Activated naive CD8-positive, alpha-beta T cell (primary cell): ENCODE measurements at regions not wholly inside any gene's neighbourhood (a gene's known extent, or its start where the extent isn't known, plus 50 kb on each side); places are given as distances from the start of the nearest gene placed in this dataset.
"Not testable (repeated sequence)": the region's sequence is repeated elsewhere in the genome, so short reads cannot be mapped to it uniquely, and the experiment has no call there.

Experiments used
- H3K27ac Mint-ChIP-seq: one replicate; pipeline ENCODE4 v1.8.0; 2021; ENCODE audit warnings: mixed read lengths
- H3K27me3 Mint-ChIP-seq: one replicate; pipeline ENCODE4 v1.8.0; 2021; ENCODE audit warnings: mixed read lengths
- H3K36me3 Mint-ChIP-seq: one replicate; pipeline ENCODE4 v1.8.0; 2021; ENCODE audit warnings: mixed read lengths
- H3K4me1 Mint-ChIP-seq: one replicate; pipeline ENCODE4 v1.8.0; 2021; ENCODE audit warnings: low read depth, mixed read lengths
- H3K4me3 Mint-ChIP-seq: one replicate; pipeline ENCODE4 v1.8.0; 2021; ENCODE audit warnings: mild to moderate bottlenecking, mixed read lengths
- H3K9me3 Mint-ChIP-seq: one replicate; pipeline ENCODE4 v1.8.0; 2021; ENCODE audit warnings: low read depth, mixed read lengths

DNA sequence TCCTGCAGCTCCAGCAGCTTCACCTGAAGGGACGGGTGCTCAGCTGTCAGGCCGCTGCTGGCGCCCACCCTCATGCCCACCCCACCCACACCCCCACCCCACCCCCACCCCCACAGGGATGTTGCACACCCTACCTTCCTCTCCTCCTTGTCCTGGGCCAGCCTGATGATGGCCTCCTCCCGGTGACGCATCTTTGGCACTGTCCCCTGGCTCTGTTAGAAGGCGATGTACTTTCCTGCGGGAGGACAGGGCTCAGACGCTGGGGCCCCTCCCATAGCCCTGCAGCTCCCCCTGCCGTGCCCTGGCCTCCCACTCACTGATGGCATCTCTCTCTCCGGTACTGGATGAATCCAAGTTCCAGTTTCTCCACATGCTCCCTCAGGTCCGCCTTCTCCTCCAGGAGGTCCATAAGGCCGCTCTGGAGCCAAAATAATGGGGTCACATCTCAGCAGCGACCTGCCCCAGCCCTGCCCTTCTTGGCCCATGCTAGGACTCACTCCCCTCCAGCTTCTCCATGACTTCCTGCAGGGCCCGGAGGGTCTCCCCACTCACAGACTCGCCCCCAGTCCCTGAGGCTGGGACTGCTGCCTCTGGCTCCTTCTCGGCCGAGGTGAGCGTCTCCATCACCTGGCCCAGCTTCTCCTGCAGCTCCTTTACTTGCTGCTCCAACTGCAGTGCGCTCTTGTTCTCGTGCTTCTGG lies 55.2 kb downstream of the GOLGA8B start:
- not testable (repeated sequence) for H3K36me3 Mint-ChIP-seq, H3K9me3 Mint-ChIP-seq, H3K27ac Mint-ChIP-seq, H3K4me1 Mint-ChIP-seq, H3K27me3 Mint-ChIP-seq, H3K4me3 Mint-ChIP-seq

DNA sequence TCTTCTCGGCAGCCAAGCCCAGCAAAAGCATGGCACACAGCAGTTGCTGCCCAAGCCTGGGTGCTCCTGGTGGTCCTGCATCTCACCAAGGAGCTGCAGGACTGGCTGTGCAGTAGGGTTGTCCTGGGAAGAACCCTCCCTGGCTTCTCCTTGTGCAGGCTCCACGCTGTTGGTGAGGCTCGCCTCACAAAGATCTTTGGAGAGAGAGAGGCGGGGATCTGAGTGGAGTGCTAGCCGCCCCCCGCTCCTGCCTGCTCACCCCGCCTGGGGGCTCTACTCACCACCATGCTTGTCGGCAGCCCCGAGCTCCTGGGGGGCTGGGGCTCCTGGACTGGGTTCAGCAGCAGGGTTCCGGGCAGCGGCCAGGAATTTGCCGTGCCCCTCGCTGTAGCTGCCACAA lies 55.8 kb downstream of the GOLGA8B start:
- H3K4me1 Mint-ChIP-seq, H3K27me3 Mint-ChIP-seq, H3K36me3 Mint-ChIP-seq, H3K27ac Mint-ChIP-seq, H3K9me3 Mint-ChIP-seq, H3K4me3 Mint-ChIP-seq: not testable (repeated sequence)

DNA sequence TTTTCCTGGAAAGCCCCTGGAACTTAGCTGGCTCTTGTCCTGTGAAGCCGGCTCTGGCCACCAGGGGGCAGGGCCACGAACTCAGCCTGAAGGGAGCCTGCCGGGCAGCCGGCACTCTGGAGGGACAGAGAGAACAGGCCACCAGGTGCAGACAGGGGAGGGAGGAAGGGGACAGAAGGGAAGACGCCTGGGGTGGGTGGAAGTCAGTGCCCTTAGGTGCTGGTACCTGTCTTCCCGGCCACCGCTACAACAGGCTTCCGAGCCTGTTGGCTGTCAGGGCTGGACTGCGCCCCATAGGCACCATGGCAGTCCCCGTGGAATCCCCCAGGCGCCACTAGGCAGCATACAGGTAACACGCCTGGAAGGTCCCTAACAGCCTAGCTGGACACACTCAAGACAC lies 59.6 kb downstream of the GOLGA8B start:
- not testable (repeated sequence) for H3K27ac Mint-ChIP-seq, H3K36me3 Mint-ChIP-seq, H3K4me3 Mint-ChIP-seq, H3K4me1 Mint-ChIP-seq, H3K27me3 Mint-ChIP-seq, H3K9me3 Mint-ChIP-seq

DNA sequence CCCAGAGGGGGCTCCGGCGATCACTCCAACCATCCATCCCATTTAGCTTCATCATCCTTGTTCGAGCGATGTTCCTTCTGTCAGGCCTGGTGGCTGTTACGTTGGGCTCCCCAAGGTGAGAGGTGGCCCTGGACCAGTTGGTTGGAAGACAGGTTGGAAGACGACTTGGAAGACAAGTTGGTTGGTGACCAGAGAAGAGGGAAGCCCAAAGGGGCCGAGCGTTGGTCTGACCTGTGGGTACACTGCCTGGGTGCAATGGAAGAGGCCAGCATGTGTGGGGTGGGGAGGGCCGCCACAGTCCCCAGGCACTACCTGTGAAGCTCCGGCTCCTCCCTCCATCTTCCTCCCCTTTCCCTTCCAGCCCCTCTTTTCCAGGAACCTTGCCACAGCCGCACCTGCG lies 60.9 kb downstream of the GOLGA8B start:
- H3K9me3 Mint-ChIP-seq, H3K4me1 Mint-ChIP-seq, H3K27me3 Mint-ChIP-seq, H3K27ac Mint-ChIP-seq, H3K36me3 Mint-ChIP-seq, H3K4me3 Mint-ChIP-seq: not testable (repeated sequence)

DNA sequence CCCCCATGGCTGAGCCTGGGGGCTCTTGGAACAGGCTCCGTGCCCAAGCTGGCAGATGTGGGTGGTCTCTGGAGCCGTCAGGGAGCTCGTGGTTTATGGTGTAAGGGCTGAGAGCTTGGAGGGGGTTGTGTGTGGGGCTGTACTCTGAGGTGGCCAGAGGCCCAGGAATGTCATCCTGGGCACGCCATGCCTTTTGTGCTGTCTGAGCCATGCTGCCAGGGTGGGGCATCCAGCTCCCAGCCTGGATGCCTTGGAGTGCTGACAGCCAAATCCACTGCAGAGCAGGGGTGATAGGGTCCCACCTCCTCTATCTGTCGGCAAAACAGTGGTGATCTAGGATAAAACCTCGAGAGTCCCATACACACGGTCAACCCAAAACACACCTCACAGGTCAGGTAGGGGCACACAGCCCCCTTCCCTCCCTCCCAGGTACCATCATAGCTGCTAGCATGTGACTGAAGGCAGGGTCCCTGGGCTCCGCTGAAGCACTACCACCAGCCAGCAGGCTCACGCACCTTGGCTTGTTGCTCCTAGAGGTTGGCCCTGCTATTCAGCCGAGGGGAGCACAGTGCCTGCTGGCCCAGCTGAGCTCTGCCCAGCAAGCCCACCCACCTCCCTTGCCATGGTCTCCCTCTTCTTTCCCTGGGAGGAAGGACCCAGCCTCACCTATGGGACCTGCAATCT lies 61.5 kb downstream of the GOLGA8B start:
- H3K27ac Mint-ChIP-seq, H3K4me3 Mint-ChIP-seq, H3K27me3 Mint-ChIP-seq, H3K9me3 Mint-ChIP-seq, H3K36me3 Mint-ChIP-seq, H3K4me1 Mint-ChIP-seq: not testable (repeated sequence)

DNA sequence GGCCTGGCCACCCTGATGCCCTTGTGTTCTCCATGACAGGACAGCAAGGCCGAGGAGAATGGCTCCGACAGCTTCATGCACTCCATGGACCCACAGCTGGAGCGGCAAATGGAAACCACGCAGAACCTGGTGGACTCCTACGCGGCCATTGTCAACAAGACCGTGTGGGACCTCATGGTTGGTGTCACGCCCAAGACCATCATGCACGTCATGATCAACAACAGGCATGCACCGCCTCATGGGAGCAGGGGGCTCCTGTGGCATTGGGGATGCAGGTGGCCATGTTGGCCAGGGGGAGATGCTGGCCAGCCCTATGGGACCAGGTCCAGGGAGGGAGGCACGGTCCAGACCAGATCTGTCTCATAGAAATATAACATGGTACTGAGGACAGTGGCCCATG lies 62.9 kb downstream of the GOLGA8B start:
- Mint-ChIP-seq H3K36me3 (no peaks in the 10 kb centered on the region), H3K27me3 (peaks cover 2% of the 10 kb centered on the region), H3K4me1 (peaks cover 1% of the 10 kb centered on the region), H3K4me3 (no peak overlapping the region), H3K27ac (no peak overlapping the region), H3K9me3 (no peaks in the 10 kb centered on the region)

DNA sequence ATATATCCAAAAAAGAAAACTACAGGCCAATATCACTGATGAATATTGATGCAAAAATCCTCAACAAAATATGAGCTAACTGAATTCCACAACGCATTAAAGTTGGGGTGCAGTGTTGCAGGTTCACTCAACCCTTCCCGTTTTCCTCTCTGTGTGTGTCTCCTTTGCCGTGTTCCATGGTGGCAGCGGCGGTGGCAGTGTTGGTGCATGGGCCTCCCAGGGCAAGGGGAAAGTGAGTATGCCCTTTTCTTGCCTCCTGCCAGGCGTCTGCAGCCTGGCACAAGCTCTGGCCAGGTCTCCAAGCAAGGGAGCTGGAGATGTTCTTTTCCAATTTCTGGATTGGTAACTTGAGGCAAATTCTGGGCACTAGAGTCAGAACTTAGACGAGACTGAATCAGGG lies 63.4 kb downstream of the GOLGA8B start:
- H3K4me3 Mint-ChIP-seq, H3K9me3 Mint-ChIP-seq, H3K4me1 Mint-ChIP-seq, H3K27ac Mint-ChIP-seq, H3K36me3 Mint-ChIP-seq, H3K27me3 Mint-ChIP-seq: not testable (repeated sequence)

DNA sequence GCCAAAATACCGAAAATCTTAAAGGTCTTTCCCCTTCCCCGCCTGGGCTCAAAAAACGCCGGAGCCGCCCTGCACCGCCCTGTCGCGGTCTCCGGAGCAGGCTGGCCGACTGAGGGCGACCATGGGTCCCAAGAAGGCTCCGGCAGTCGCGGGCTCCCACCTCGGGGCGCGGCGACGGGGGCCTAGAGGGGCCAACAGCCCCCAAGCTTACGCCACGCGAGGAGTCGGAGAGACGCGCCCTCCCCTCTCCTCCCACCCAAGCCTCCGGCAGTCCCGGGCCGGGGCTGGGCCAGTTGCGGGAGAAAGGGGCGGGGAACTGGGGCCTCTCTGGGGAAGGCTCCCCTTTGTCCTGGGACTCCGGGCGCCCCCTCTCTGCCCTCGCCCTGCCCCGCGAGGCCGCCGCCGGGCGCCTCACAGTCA lies 69.2 kb downstream of the GOLGA8B start:
- no peaks in the 10 kb centered on the region for H3K9me3 Mint-ChIP-seq
- H3K36me3 Mint-ChIP-seq: no peaks in the 10 kb centered on the region
- peaks cover 14% of the 10 kb centered on the region for H3K4me1 Mint-ChIP-seq
- H3K4me3 Mint-ChIP-seq: peak overlapping the region; percentile 82
- H3K27ac Mint-ChIP-seq: no peak overlapping the region
- H3K27me3 Mint-ChIP-seq: peaks cover 23% of the 10 kb centered on the region

DNA sequence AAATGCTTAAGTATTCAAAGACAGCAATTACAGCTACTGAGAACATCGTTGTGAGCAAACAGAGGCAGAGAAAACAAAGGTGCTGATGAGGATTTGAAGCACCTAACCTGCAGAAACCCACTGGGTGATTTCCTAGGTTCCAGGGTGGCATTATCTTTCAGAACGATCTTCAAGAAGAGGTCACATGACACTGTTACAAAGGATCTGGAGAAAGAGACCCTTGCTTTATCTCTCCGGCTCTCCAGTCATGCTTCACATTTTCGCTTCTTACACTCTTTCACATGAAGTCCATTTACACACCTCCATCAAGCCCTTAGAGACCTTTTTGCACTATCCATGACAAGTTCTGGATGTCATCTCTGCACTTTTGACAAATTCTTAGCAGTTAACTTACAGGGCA lies 70.8 kb downstream of the GOLGA8B start:
- H3K27me3 Mint-ChIP-seq: peaks cover 23% of the 10 kb centered on the region
- H3K4me1 Mint-ChIP-seq: peaks cover 14% of the 10 kb centered on the region

DNA sequence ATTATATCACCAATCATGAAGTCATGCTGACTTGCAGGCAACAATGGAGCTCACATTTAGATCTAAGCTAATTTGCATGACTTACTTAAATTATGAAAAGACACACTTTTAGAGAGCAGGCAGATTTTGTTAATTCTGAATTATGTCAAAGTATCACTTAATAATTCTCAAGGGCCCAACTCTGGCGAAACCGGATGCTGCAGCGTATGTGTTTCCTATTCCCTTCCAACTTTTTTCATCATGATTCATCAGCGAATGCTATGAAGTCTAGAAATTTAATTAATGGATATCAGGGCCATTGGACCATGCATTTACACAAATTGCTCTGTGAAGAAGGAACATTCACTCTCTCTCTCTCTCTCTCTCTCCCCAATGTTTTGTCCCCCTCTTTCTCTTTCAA lies 63.5 kb upstream of the GOLGA8A start:
- Mint-ChIP-seq H3K27me3 (peaks cover 31% of the 10 kb centered on the region), H3K27ac (no peak overlapping the region), H3K4me1 (peaks cover 4% of the 10 kb centered on the region), H3K4me3 (no peak overlapping the region), H3K9me3 (no peaks in the 10 kb centered on the region), H3K36me3 (no peaks in the 10 kb centered on the region)

More for the DNA sequence above, 70.8 kb downstream of the GOLGA8B start:
- Mint-ChIP-seq H3K27ac (no peak overlapping the region), H3K9me3 (no peaks in the 10 kb centered on the region), H3K36me3 (no peaks in the 10 kb centered on the region), H3K4me3 (peak overlapping the region; percentile 82)

DNA sequence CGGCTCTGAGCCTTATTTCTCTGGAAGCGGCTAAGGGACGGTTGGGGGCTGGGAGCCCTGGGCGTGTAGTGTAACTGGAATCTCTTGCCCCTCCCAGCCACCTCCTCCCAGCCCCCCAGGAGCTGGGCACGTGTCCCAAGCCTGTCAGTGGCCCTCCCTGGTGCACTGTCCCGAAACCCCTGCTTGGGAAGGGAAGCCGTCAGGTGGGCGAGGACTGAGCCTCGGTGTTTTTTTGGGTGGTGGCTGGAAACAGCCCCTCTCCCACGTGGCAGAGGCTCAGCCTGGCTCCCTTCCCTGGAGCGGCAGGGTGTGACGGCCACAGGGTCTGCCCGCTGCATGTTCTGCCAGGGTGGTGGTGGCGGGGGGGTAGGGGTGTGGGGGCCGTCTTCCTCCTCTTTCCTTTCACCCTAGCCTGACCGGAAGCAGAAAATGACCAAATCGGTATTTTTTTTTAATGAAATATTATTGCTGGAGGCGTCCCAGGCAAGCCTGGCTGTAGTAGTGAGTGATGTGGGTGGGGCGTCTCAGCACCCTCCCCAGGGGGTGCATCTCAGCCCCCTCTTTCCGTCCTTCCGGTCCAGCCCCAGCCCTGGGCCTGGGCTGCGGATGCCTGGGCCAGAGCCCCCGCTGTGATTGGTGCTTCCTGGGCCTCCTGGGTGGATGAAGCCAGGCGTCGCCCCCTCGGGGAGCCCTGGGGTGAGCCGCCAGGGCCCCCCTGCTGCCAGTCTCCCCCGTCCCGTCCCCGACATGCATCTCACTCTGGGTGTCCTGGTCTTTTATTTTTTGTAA lies 58.8 kb upstream of the GOLGA8A start:
- peaks cover 9% of the 10 kb centered on the region for H3K4me1 Mint-ChIP-seq
- H3K27ac Mint-ChIP-seq: no peak overlapping the region
- peaks cover 3% of the 10 kb centered on the region for H3K36me3 Mint-ChIP-seq
- H3K27me3 Mint-ChIP-seq: peaks cover 46% of the 10 kb centered on the region
- no peak overlapping the region for H3K4me3 Mint-ChIP-seq
- peaks cover 3% of the 10 kb centered on the region for H3K9me3 Mint-ChIP-seq

DNA sequence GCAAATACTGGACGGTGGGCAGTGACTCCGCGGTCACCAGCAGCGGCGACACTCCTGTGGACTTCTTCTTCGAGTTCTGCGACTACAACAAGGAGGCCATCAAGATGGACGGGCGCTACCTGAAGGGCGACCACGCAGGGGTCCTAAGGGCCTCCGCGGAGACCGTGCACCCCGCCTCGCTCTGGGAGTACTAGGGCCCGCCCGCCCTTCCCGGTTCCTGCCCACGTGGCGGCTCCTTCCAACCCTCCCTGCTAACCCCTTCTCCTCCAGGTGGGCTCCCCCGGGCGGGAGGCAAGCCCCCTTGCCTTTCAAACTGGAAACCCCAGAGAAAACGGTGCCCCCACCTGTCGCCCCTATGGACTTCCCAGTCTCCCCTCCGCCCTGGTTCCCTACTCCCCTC lies 58.1 kb upstream of the GOLGA8A start:
- H3K4me3 Mint-ChIP-seq, H3K27ac Mint-ChIP-seq, H3K9me3 Mint-ChIP-seq, H3K36me3 Mint-ChIP-seq: not testable (repeated sequence)
- peaks cover 10% of the 10 kb centered on the region for H3K4me1 Mint-ChIP-seq
- H3K27me3 Mint-ChIP-seq: peaks cover 49% of the 10 kb centered on the region

DNA sequence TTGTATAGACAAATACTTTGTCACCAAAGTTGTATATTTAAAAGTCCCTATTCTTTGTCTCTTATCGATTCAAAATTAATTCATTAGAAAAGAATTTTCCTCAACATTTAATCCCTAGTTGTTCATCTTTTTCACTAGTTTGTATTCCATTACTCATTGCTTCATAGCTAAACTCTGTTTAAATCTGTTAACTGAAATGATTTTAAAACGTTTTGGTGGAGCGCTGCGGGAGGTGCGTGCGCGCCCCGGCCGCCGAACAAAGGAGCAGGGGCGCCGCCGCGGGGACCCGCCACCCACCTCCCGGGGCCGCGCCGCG lies 56.4 kb upstream of the GOLGA8A start:
- H3K4me1 Mint-ChIP-seq: peaks cover 13% of the 10 kb centered on the region
- no peak overlapping the region for H3K4me3 Mint-ChIP-seq
- H3K27ac Mint-ChIP-seq: no peak overlapping the region
- H3K36me3 Mint-ChIP-seq: peaks cover 3% of the 10 kb centered on the region
- peaks cover 11% of the 10 kb centered on the region for H3K9me3 Mint-ChIP-seq
- peaks cover 46% of the 10 kb centered on the region for H3K27me3 Mint-ChIP-seq

DNA sequence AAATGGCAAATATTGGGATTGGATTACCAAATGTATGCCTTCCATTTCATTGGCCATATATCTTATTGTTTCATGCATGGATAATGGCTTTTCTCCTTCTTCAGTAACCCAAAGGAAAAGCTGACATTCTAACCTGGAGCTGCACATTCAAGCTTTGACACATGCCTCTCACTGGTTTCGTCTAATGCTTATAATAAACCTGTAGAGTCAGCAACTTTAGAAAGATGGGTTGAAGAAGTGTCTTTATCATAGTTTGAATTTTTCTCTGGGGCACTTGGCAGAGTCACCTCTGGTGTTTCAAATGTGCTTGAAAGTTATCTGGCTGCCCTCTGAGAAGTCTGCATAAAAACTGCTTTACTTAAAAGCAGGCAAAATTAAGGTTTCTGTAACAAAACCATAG lies 55.4 kb upstream of the GOLGA8A start:
- Mint-ChIP-seq H3K4me1 (peaks cover 13% of the 10 kb centered on the region), H3K36me3 (peaks cover 3% of the 10 kb centered on the region)

DNA sequence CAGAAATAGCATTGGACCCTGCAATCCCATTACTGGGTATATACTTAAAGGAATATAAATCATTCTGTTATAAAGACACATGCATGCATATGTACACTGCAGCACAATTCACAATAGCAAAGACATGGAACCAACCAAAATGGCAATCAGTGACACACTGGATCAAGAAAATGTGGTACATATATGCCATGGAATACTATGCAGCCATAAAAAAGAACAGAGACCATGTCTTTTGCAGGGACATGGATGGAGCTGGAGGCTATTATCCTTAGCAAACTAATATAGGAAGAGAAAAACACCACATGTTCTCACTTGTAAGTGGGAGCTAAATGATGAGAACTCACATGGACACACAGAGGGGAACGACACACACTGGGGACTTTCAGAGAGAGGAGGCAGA lies 53.9 kb upstream of the GOLGA8A start:
- not testable (repeated sequence) for H3K4me3 Mint-ChIP-seq, H3K27ac Mint-ChIP-seq, H3K36me3 Mint-ChIP-seq, H3K4me1 Mint-ChIP-seq
- H3K9me3 Mint-ChIP-seq: peaks cover 11% of the 10 kb centered on the region
- peaks cover 48% of the 10 kb centered on the region for H3K27me3 Mint-ChIP-seq

More for the DNA sequence above, 55.4 kb upstream of the GOLGA8A start:
- H3K27me3 Mint-ChIP-seq: peaks cover 49% of the 10 kb centered on the region
- no peak overlapping the region for H3K27ac Mint-ChIP-seq
- H3K9me3 Mint-ChIP-seq: peaks cover 11% of the 10 kb centered on the region
- H3K4me3 Mint-ChIP-seq: no peak overlapping the region
